OCI-LY7 (cell line): ENCODE measurements at regions not wholly inside any gene's neighbourhood (a gene's known extent, or its start where the extent isn't known, plus 50 kb on each side); places are given as distances from the start of the nearest gene placed in this dataset.

Experiments used
- BruUV-seq: library from RNA; stranded (reverse); fragments of 400-500 nt; replicated peaks from 2 replicates; lab custom pipeline; 2021; lab: Mats Ljungman, UMichigan
- CTCF ChIA-PET: fragments of 300-600 bp; sonication (Branson Sonifier 250); formaldehyde crosslinking; loops from one replicate; lab custom pipeline; 2022; ENCODE audit warnings: antibody characterized with exemption; ENCODE audit not compliant: unreplicated experiment; lab: Charles Lee
- POLR2A ChIA-PET: fragments of 300-600 bp; sonication (Branson Sonifier 250); formaldehyde crosslinking; loops from one replicate; lab custom pipeline; 2022; ENCODE audit warnings: antibody characterized with exemption; lab: Charles Lee
- DNase-seq: peaks from one replicate; pipeline ENCODE4 v3.0.0-alpha.2; 2015; ENCODE audit warnings: low spot score
- H2AFZ ChIP-seq: fragments of 200-600 bp; sonication (generic), shearing (Covaris generic); 2 replicates; pipeline ENCODE4 v1.6.1; 2014; ENCODE audit warnings: mild to moderate bottlenecking, antibody characterized with exemption, low read length, moderate library complexity
- H3K27ac ChIP-seq: fragments of 200-600 bp; sonication (generic); 2 replicates; pipeline ENCODE4 v1.5.1; 2014; ENCODE audit warnings: mixed run types, low read depth, mild to moderate bottlenecking, moderate library complexity, low read length, inconsistent platforms; ENCODE audit not compliant: poor library complexity, severe bottlenecking
- H3K36me3 ChIP-seq: fragments of 200-600 bp; sonication (generic); 2 replicates; pipeline ENCODE4 v1.6.1; 2014; ENCODE audit warnings: mild to moderate bottlenecking, antibody characterized with exemption, low read length, moderate library complexity, mixed read lengths; ENCODE audit not compliant: insufficient read depth
- H3K4me1 ChIP-seq: fragments of 200-600 bp; sonication (generic); 2 replicates; pipeline ENCODE4 v1.5.1; 2014; ENCODE audit warnings: mild to moderate bottlenecking, low read length; ENCODE audit not compliant: insufficient read depth, poor library complexity, severe bottlenecking
- H3K4me2 ChIP-seq: fragments of 200-600 bp; sonication (generic); 2 replicates; pipeline ENCODE4 v1.6.1; 2014; ENCODE audit warnings: mild to moderate bottlenecking, low read length
- H3K4me3 ChIP-seq: fragments of 200-600 bp; sonication (generic); 2 replicates; pipeline ENCODE4 v1.5.1; 2014; ENCODE audit warnings: mild to moderate bottlenecking, low read depth, low read length; ENCODE audit not compliant: poor library complexity, severe bottlenecking
- H3K79me2 ChIP-seq: fragments of 200-600 bp; sonication (generic); 2 replicates; pipeline ENCODE4 v1.6.1; 2016; ENCODE audit warnings: low read depth, mild to moderate bottlenecking, low read length, moderate library complexity, mixed read lengths; ENCODE audit not compliant: insufficient read depth
- H3K9me2 ChIP-seq: fragments of 200-600 bp; sonication (generic); 2 replicates; pipeline ENCODE4 v1.6.1; 2016; ENCODE audit warnings: mild to moderate bottlenecking, low read length, mixed read lengths; ENCODE audit not compliant: insufficient read depth
- H3K9me3 ChIP-seq: fragments of 200-600 bp; sonication (generic); 2 replicates; pipeline ENCODE4 v1.6.1; 2014; ENCODE audit warnings: mild to moderate bottlenecking, mixed run types, low read length, mixed read lengths
- H4K20me1 ChIP-seq: fragments of 200-600 bp; sonication (generic); 2 replicates; pipeline ENCODE4 v1.6.1; 2014; ENCODE audit warnings: mild to moderate bottlenecking, antibody characterized with exemption, low read length, moderate library complexity, mixed read lengths; ENCODE audit not compliant: insufficient read depth
- CTCF ChIP-seq: fragments of 200-600 bp; sonication (generic); conservative IDR thresholded peaks from 2 replicates; pipeline ENCODE4 v1.5.1; 2014; ENCODE audit warnings: mild to moderate bottlenecking, antibody characterized with exemption, low read length, moderate library complexity, mixed read lengths
- EZH2phosphoT487 ChIP-seq: fragments of 200-600 bp; sonication (generic); IDR thresholded peaks from 2 replicates; pipeline ENCODE4 v1.6.1; 2018; ENCODE audit warnings: low read depth, borderline replicate concordance, mild to moderate bottlenecking, mixed run types, antibody characterized with exemption, low read length, moderate library complexity, mixed read lengths
- intact Hi-C: fragments of 100-400 bp; cut with micrococcal nuclease; formaldehyde crosslinking; loops from one replicate; pipeline ENCODE4 v1.10.0; 2022; ENCODE audit not compliant: unreplicated experiment

- BruUV-seq = no TSS peak
- Histone ChIP-seq H3K4me1 (no peaks in the 10 kb centered on the region), H2AFZ (no peak overlapping the region), H3K9me2 (no peaks in the 10 kb centered on the region), H3K79me2 (no peaks in the 10 kb centered on the region), H3K4me2 (no peak overlapping the region), H3K36me3 (no peaks in the 10 kb centered on the region), H3K9me3 (no peaks in the 10 kb centered on the region), H4K20me1 (no peaks in the 10 kb centered on the region), H3K4me3 (no peak overlapping the region), H3K27ac (no peak overlapping the region)
- DNase-seq = no peak
- intact Hi-C loops = no loop called here
- ChIA-PET POLR2A (no interaction called here), CTCF (no interaction called here)
- TF ChIP-seq EZH2phosphoT487 = no peak
- TF ChIP-seq CTCF = no peak
These were observed 83.2 kb upstream of the MBL2 start for GRCh38 chr10:52855546-52856325.

GRCh38 chr10:52853704-52854103 is 81.1 kb upstream of the MBL2 start:
- BruUV-seq = no TSS peak
- H3K9me3 ChIP-seq = no peaks in the 10 kb centered on the region
- intact Hi-C loops = no loop called here

More at GRCh38 chr10:52853704-52854103, 81.1 kb upstream of the MBL2 start:
- no peaks in the 10 kb centered on the region for H4K20me1 ChIP-seq
- no peaks in the 10 kb centered on the region for H3K36me3 ChIP-seq
- H3K79me2 ChIP-seq = no peaks in the 10 kb centered on the region
- H3K27ac ChIP-seq = no peak overlapping the region
- H3K4me1 ChIP-seq = no peaks in the 10 kb centered on the region
- ChIA-PET POLR2A (no interaction called here), CTCF (no interaction called here)
- no peak overlapping the region for H3K4me3 ChIP-seq
- H3K4me2 ChIP-seq = no peak overlapping the region
- TF ChIP-seq CTCF (no peak), EZH2phosphoT487 (no peak)
- no peak for DNase-seq
- H3K9me2 ChIP-seq = no peaks in the 10 kb centered on the region
- no peak overlapping the region for H2AFZ ChIP-seq
